Activated CD4-positive, alpha-beta memory T cell treated with anti-CD3 and anti-CD28 coated beads, Interleukin-2, amount 10 ng/mL, durations not matched to agents 7 days and 5 days (primary cell): ENCODE measurements at regions not wholly inside any gene's neighbourhood (a gene's known extent, or its start where the extent isn't known, plus 50 kb on each side); places are given as distances from the start of the nearest gene placed in this dataset.

Source experiments
- CTCF ChIA-PET: fragments of 350-600 bp; sonication (Branson Sonifier 250); formaldehyde crosslinking; loops from one replicate; lab custom pipeline; 2021; ENCODE audit warnings: antibody characterized with exemption, inconsistent platforms; lab: Charles Lee
- POLR2A ChIA-PET: fragments of 350-600 bp; sonication (Branson Sonifier 250); formaldehyde crosslinking; loops from one replicate; lab custom pipeline; 2021; ENCODE audit warnings: antibody characterized with exemption; lab: Charles Lee
- DNase-seq: peaks from one replicate; pipeline ENCODE4 v3.0.0-alpha.2; 2020
- H3K27ac Mint-ChIP-seq: one replicate; pipeline ENCODE4 v1.8.0; 2021; ENCODE audit warnings: mild to moderate bottlenecking, mixed read lengths
- H3K27me3 Mint-ChIP-seq: one replicate; pipeline ENCODE4 v1.8.0; 2021; ENCODE audit warnings: mixed read lengths
- H3K36me3 Mint-ChIP-seq: one replicate; pipeline ENCODE4 v1.8.0; 2021; ENCODE audit warnings: low read depth, mixed read lengths
- H3K4me1 Mint-ChIP-seq: one replicate; pipeline ENCODE4 v1.8.0; 2021; ENCODE audit warnings: mixed read lengths
- H3K4me3 Mint-ChIP-seq: one replicate; pipeline ENCODE4 v1.8.0; 2021; ENCODE audit warnings: mild to moderate bottlenecking, mixed read lengths
- H3K9me3 Mint-ChIP-seq: one replicate; pipeline ENCODE4 v1.8.0; 2021; ENCODE audit warnings: mixed read lengths

DNA sequence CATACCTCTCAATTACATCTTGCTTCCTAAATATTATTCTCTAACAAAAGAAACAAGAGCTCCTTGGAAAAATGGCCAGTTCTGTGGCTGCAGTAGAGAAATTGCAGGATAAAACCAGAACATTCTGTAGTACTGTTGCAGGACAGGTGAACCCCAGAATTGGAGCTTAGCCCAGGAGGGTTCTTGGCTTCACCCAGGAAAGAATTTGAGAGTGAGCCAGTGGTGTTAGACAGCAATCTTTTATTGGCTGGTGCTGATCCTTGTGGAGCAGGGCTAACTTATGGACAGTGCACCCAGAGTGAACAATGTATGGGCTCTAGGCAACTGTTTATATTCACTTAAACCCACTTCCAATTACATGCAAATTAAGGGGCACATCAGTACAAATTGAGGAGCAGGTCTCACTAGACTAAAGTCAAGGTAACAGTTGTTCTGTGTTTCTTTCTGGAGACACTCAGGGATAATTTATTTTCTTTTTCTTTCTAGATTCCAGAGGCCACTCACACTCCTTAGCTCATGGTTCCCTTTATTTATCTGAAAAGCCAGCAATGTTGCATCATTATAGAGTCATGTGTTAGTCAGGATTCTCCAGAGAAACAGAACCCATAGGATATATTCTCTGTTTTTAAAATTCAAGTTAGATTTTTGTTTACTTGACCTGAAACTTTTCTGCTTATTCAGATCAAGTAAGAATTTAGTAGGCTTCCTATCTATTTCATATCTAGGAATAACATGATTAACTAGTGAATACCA, 348.1 kb downstream of the CCDC85A start:
- DNase-seq, result no peak
- ChIA-PET CTCF (no interaction called here), POLR2A (no interaction called here)
- Mint-ChIP-seq H3K27ac (no peak overlapping the region), H3K4me1 (no peaks in the 10 kb centered on the region), H3K36me3 (no peaks in the 10 kb centered on the region), H3K4me3 (no peak overlapping the region), H3K27me3 (no peaks in the 10 kb centered on the region), H3K9me3 (no peaks in the 10 kb centered on the region)

DNA sequence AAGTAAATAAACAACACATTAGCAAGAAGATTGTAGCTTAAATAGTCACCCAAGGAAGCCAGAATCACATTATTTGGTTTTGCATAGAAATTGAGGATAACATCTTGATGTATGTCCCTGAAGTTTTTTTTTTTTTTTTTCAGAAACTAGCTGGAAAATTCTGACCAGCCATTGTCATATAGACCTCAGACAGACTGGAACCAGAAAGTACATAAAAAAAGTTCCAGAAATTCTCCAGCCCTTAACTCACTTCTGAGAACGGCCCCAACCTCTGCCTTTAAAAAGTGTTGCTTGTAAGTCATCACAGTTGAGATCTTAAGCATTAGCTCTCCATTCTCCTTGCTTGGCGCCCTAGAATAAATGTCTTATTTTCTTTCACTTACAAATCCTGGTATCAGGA, 350.5 kb downstream of the CCDC85A start:
- Mint-ChIP-seq H3K36me3 (no peaks in the 10 kb centered on the region), H3K9me3 (peaks cover 3% of the 10 kb centered on the region), H3K4me3 (no peak overlapping the region), H3K4me1 (no peaks in the 10 kb centered on the region), H3K27me3 (no peaks in the 10 kb centered on the region), H3K27ac (no peak overlapping the region)
- ChIA-PET POLR2A (no interaction called here), CTCF (no interaction called here)
- DNase-seq, result no peak

DNA sequence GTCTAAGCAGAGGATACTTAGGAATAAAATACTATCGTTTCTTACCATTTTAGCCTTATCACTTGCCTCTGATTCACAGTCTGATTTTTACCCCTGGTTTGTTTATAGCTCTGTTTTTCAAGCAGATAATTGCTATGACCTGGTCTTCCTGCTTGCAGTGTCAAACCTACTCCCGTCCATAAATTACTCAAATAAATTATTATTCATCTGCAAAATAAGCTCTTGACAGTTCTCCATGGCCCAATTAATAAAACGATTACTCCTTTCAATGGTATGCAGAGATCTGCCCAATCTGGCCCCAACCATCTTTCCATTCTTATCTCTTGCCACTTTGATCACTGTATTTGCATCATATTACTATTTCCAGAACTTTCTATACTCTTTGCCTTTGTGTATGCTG, 354.0 kb downstream of the CCDC85A start:
- no peak for DNase-seq
- no peak overlapping the region for H3K4me3 Mint-ChIP-seq
- H3K27me3 Mint-ChIP-seq, result no peaks in the 10 kb centered on the region
- ChIA-PET CTCF (interaction anchor here (1.5 kb wide), 1 partner anchor 354 kb away, joined by 4 read pairs; the partner anchor contains the start of gene CCDC85A), POLR2A (no interaction called here)
- H3K9me3 Mint-ChIP-seq, result peaks cover 6% of the 10 kb centered on the region
- H3K36me3 Mint-ChIP-seq, result no peaks in the 10 kb centered on the region
- H3K27ac Mint-ChIP-seq, result no peak overlapping the region
- H3K4me1 Mint-ChIP-seq, result no peaks in the 10 kb centered on the region

DNA sequence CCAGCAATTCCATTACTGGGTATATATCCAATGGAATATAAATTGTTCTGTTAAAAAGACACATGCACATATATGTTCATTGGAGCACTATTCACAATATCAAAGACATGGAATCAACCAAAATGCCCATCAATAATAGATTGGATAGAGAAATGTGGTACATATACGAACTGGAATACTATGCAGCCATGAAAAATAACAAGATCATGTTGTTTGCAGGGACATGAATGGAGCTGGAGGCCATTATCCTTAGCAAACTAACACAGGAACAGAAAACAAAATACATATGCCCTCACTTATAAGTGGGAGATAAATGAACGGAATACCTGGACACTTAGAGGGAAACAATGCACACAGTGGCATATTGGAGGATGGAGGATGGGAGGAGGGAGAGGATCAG, 355.8 kb downstream of the CCDC85A start:
- Mint-ChIP-seq H3K9me3 (peaks cover 11% of the 10 kb centered on the region), H3K27ac (no peak overlapping the region), H3K36me3 (no peaks in the 10 kb centered on the region), H3K4me3 (no peak overlapping the region), H3K4me1 (no peaks in the 10 kb centered on the region), H3K27me3 (no peaks in the 10 kb centered on the region)
- no peak for DNase-seq
- CTCF ChIA-PET, result no interaction called here
- POLR2A ChIA-PET, result no interaction called here

DNA sequence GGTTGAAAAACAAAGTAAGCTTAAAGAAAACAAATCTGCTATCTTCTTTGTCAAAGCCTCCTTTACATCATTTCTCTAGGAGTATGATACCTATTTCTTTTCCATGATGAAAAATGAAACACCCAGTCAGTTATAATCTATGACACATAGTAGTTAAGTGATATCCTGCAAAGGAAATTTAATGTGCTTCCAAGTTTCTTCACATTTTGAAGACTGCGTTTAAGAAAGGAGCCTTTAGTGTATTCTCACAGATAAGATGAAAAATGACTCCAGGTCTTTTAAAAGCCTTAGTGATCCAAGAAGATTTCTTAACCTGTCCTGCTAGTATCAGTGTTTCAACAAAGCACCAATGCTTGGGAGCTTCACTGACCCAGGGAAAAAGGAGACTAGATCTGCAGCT, 356.7 kb downstream of the CCDC85A start:
- Mint-ChIP-seq H3K4me3 (no peak overlapping the region), H3K36me3 (no peaks in the 10 kb centered on the region), H3K27ac (no peak overlapping the region), H3K27me3 (no peaks in the 10 kb centered on the region), H3K9me3 (peaks cover 11% of the 10 kb centered on the region), H3K4me1 (no peaks in the 10 kb centered on the region)
- POLR2A ChIA-PET, result no interaction called here
- CTCF ChIA-PET, result no interaction called here
- DNase-seq, result no peak

DNA sequence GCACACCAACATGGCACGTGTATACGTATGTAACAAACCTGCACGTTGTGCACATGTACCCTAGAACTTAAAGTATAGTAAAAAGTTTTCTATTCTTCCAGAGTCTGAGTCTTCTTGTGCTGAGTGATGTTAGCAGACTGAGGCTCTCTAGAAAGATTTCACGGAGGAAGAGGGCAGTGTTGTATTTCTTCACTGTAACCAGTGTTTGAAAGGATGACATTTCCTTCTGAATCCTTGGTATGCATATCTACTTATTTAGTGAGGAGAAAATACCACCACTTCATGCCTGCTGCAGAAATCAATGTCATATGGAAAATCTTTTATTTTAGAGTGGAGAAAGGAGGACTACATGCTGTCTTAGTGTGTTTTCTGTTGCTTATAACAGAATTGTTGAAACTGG, 357.1 kb downstream of the CCDC85A start:
- no peaks in the 10 kb centered on the region for H3K4me1 Mint-ChIP-seq
- CTCF ChIA-PET, result no interaction called here
- H3K4me3 Mint-ChIP-seq, result no peak overlapping the region
- no peak for DNase-seq
- H3K27ac Mint-ChIP-seq, result no peak overlapping the region
- no peaks in the 10 kb centered on the region for H3K36me3 Mint-ChIP-seq
- no peaks in the 10 kb centered on the region for H3K27me3 Mint-ChIP-seq
- H3K9me3 Mint-ChIP-seq, result peaks cover 14% of the 10 kb centered on the region
- POLR2A ChIA-PET, result no interaction called here

DNA sequence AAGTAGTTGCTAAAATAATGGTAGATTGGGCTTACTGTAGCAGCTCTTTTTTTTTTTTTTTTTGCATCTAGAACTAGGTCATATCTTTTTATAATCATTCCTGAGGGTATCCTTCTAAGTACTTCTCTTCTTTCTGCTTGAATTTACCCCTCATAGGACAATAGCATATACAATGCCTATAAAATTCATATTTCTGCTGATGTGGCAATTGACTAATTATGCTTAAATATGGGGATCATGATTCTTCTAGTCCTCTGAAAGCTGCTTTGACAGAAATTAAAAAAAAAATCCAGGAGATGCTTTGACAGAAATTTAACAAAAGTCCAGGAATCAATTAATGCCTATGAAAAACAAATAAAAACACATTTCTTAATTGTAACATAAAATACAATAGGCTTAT, 358.4 kb downstream of the CCDC85A start:
- Mint-ChIP-seq H3K36me3 (no peaks in the 10 kb centered on the region), H3K27me3 (no peaks in the 10 kb centered on the region), H3K4me3 (no peak overlapping the region), H3K9me3 (peaks cover 11% of the 10 kb centered on the region), H3K27ac (no peak overlapping the region), H3K4me1 (no peaks in the 10 kb centered on the region)
- POLR2A ChIA-PET, result no interaction called here
- CTCF ChIA-PET, result interaction anchor here (0.6 to 0.7 kb wide), 2 partner anchors 22 to 187 kb away, joined by 3 read pairs; no protein-coding TSS in a partner anchor
- DNase-seq, result no peak

DNA sequence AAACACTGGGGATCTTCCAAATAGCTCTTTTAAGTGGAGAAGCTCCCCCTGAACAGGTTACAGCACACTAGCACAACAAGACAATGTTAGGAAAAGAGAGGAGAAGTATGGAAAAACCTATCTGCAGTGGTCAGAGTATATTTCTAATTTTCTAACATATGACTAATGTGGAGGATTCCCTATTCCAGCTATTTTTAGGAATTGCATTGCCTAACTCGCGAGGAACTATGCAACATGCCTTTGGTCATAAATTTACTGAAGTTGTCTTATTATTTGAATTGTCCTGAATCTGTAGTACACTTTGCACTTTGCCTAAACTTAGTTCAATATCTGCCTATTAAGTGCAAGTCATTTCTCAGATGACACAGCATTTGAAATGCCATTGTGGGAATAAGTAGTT, 381.4 kb downstream of the CCDC85A start:
- no peak overlapping the region for H3K4me3 Mint-ChIP-seq
- no peak overlapping the region for H3K27ac Mint-ChIP-seq
- no peaks in the 10 kb centered on the region for H3K4me1 Mint-ChIP-seq
- CTCF ChIA-PET, result interaction anchor here (0.6 kb wide), 1 partner anchor 23 kb away, joined by 3 read pairs; no protein-coding TSS in a partner anchor
- DNase-seq, result no peak
- POLR2A ChIA-PET, result no interaction called here
- H3K27me3 Mint-ChIP-seq, result no peaks in the 10 kb centered on the region
- no peaks in the 10 kb centered on the region for H3K36me3 Mint-ChIP-seq
- H3K9me3 Mint-ChIP-seq, result no peaks in the 10 kb centered on the region

DNA sequence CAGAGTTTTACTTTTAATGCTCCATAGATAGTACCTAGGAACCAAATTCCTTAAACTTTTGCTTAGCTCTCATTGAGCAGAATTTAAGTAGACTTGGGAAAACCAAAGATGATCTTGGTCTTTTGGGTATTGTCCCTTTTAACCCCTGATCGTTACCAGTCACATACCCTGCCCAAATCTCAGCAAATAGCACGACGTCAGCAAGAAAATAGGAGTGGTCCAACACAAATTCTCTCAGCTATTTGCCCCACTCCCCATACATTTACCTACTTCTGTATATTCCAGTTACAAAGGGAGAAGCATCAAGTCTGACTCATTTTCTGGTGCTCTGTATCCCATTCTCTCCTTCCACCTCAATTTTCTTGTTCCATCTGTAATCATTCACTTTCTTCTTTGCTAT, 387.3 kb downstream of the CCDC85A start:
- CTCF ChIA-PET, result no interaction called here

DNA sequence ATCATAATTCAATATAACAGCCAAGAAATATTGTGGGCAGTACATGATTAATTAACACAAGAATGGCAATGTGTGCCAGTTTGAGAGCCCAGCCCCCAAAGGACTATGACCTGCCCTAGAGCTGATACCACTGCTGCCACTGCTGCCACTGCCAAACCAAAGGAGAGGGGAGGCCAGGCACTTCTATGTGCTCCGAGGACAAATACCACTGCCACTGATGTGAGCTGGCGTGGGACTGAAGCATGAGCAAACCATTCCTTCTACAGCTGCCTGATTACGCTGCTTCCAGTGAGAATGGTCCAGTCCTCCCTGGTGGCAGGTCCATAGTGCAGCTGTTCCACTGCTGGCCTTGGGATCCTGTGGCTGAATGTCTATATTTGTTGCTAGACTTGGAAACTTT, 392.2 kb downstream of the CCDC85A start:
- no peaks in the 10 kb centered on the region for H3K4me1 Mint-ChIP-seq
- H3K27ac Mint-ChIP-seq, result no peak overlapping the region
- peaks cover 18% of the 10 kb centered on the region for H3K9me3 Mint-ChIP-seq
- H3K36me3 Mint-ChIP-seq, result no peaks in the 10 kb centered on the region
- ChIA-PET CTCF (no interaction called here), POLR2A (no interaction called here)
- DNase-seq, result no peak
- H3K27me3 Mint-ChIP-seq, result no peaks in the 10 kb centered on the region
- no peak overlapping the region for H3K4me3 Mint-ChIP-seq

More for the DNA sequence above, 387.3 kb downstream of the CCDC85A start:
- Mint-ChIP-seq H3K27me3 (no peaks in the 10 kb centered on the region), H3K36me3 (no peaks in the 10 kb centered on the region), H3K27ac (no peak overlapping the region), H3K4me1 (no peaks in the 10 kb centered on the region), H3K9me3 (peaks cover 5% of the 10 kb centered on the region), H3K4me3 (no peak overlapping the region)
- POLR2A ChIA-PET, result no interaction called here
- no peak for DNase-seq

DNA sequence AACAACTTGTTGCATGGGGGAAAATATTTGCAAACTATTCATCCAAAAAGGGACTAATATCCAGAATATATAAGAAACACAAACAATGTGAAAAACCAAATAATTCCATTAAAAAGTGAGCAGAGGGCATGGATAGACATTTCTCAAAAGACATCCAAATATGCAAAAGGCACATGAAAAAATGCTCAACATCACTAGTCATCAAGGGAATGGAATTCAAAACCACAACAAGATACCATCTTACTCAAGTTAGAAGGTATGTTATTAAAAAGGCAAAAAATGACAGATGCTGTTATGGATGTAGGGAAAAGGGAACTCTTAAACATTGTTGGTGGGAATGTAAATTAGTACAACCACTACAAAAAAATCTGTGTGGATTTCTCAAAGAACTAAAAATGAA, 396.5 kb downstream of the CCDC85A start:
- H3K9me3 Mint-ChIP-seq, result peaks cover 13% of the 10 kb centered on the region
- H3K27me3 Mint-ChIP-seq, result no peaks in the 10 kb centered on the region
- no peaks in the 10 kb centered on the region for H3K36me3 Mint-ChIP-seq
- ChIA-PET CTCF (no interaction called here), POLR2A (no interaction called here)
- no peak overlapping the region for H3K4me3 Mint-ChIP-seq
- no peaks in the 10 kb centered on the region for H3K4me1 Mint-ChIP-seq
- H3K27ac Mint-ChIP-seq, result no peak overlapping the region
- DNase-seq, result no peak

DNA sequence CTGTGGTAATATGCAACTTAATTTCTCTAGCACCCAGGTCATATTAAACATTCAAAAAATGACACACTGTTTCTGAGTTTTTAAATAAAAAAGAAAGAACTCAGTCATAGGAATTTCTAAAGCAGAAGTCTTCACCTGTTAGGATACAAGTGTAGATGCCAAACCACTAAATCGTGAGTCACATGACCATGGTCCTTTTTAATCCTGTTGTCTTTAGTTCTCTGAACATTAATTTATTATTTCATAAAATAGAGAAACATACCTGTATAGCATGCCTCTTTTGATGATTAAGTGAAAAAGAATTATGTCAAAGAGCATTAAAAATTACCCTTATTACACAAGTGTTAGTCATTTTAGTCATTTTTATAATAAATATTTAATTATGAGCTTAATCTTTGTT, 398.8 kb downstream of the CCDC85A start:
- H3K9me3 Mint-ChIP-seq, result peaks cover 13% of the 10 kb centered on the region
- CTCF ChIA-PET, result no interaction called here

DNA sequence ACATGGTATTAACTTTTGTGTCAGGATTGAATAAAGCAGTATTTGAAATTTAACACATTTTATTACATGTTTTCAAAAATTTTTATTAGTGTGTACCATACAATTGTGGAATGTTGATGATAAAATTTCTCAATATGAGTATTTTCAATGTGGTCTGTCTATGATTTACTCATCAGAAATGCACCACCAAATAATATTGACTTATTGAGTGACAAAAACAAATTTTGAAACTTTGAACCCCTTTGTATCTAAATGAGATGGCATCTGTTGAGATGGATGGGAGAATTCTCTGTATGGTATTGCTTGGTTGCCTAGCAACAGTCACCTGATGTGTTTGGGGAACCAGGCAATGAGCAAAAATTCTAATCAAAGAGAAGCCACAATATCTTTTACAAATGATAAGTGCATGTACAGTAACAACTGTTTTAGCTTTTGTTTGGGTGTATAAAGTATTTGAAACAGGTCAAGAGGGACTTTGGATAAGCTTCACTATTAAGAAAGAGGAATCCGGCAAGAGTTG, 400.1 kb downstream of the CCDC85A start:
- ChIA-PET POLR2A (no interaction called here), CTCF (no interaction called here)
- Mint-ChIP-seq H3K27me3 (no peaks in the 10 kb centered on the region), H3K4me3 (no peak overlapping the region), H3K4me1 (no peaks in the 10 kb centered on the region), H3K36me3 (no peaks in the 10 kb centered on the region), H3K27ac (no peak overlapping the region), H3K9me3 (peaks cover 9% of the 10 kb centered on the region)
- no peak for DNase-seq

More for the DNA sequence above, 398.8 kb downstream of the CCDC85A start:
- no peak for DNase-seq
- no peak overlapping the region for H3K4me3 Mint-ChIP-seq
- no peaks in the 10 kb centered on the region for H3K36me3 Mint-ChIP-seq
- H3K4me1 Mint-ChIP-seq, result no peaks in the 10 kb centered on the region
- no peaks in the 10 kb centered on the region for H3K27me3 Mint-ChIP-seq
- no peak overlapping the region for H3K27ac Mint-ChIP-seq
- POLR2A ChIA-PET, result no interaction called here

DNA sequence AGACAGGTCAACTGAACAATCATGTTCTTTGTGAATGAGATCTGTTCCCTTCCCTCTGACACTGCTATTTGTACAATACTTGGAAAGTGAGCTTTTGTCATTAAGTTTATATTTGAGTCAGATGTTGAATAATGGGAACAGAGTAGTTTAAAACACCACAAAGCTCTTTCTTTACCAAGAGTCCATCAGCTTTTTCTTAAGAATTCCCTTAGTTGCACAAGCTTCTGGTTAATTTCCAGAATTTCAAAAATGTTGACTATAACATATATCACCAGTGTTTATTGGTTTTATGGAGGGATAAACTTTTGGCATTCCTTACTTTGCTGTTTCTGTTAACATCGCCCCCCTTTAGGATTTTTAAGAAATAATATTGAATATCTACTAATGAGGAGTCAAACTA, 403.7 kb downstream of the CCDC85A start:
- Mint-ChIP-seq H3K9me3 (no peaks in the 10 kb centered on the region), H3K36me3 (no peaks in the 10 kb centered on the region), H3K27me3 (no peaks in the 10 kb centered on the region), H3K4me3 (no peak overlapping the region), H3K27ac (no peak overlapping the region), H3K4me1 (no peaks in the 10 kb centered on the region)
- no peak for DNase-seq
- ChIA-PET POLR2A (no interaction called here), CTCF (no interaction called here)
